KOPT-K1 (cell line): ENCODE measurements at regions not wholly inside any gene's neighbourhood (a gene's known extent, or its start where the extent isn't known, plus 50 kb on each side); places are given as distances from the start of the nearest gene placed in this dataset.
"Not testable (repeated sequence)": the region's sequence is repeated elsewhere in the genome, so short reads cannot be mapped to it uniquely, and the experiment has no call there.

Source experiments
- H3K27ac ChIP-seq: fragments of 200-600 bp; sonication (generic); 2 replicates; pipeline ENCODE4 v1.5.1; 2016; ENCODE audit warnings: antibody characterized with exemption, mild to moderate bottlenecking, low read depth, low read length; ENCODE audit not compliant: poor library complexity, severe bottlenecking
- H3K36me3 ChIP-seq: fragments of 200-600 bp; sonication (generic); 2 replicates; pipeline ENCODE4 v1.5.1; 2017; ENCODE audit warnings: antibody characterized with exemption, mild to moderate bottlenecking, low read length, moderate library complexity; ENCODE audit not compliant: insufficient read depth
- H3K9me3 ChIP-seq: fragments of 200-600 bp; sonication (generic); 2 replicates; pipeline ENCODE4 v1.5.1; 2017; ENCODE audit warnings: antibody characterized with exemption, low read length, mild to moderate bottlenecking; ENCODE audit not compliant: insufficient read depth, poor library complexity, severe bottlenecking

GRCh38 chr3:99586701-99587100 is 51.7 kb upstream of the COL8A1 start:
- no peak overlapping the region for H3K27ac ChIP-seq
- no peaks in the 10 kb centered on the region for H3K9me3 ChIP-seq
- no peaks in the 10 kb centered on the region for H3K36me3 ChIP-seq

GRCh38 chr3:99579965-99580364 is 58.4 kb upstream of the COL8A1 start:
- H3K27ac ChIP-seq: no peak overlapping the region
- no peaks in the 10 kb centered on the region for H3K36me3 ChIP-seq
- no peaks in the 10 kb centered on the region for H3K9me3 ChIP-seq

- Histone ChIP-seq H3K9me3 (no peaks in the 10 kb centered on the region), H3K27ac (no peak overlapping the region), H3K36me3 (no peaks in the 10 kb centered on the region)
Measured at GRCh38 chr3:99579246-99579645, 59.1 kb upstream of the COL8A1 start.

GRCh38 chr3:99578339-99578970 is 59.9 kb upstream of the COL8A1 start:
- no peaks in the 10 kb centered on the region for H3K36me3 ChIP-seq
- no peak overlapping the region for H3K27ac ChIP-seq
- H3K9me3 ChIP-seq: no peaks in the 10 kb centered on the region

- H3K36me3 ChIP-seq: no peaks in the 10 kb centered on the region
- no peaks in the 10 kb centered on the region for H3K9me3 ChIP-seq
- H3K27ac ChIP-seq: no peak overlapping the region
Measured at GRCh38 chr3:99576904-99577559, 61.4 kb upstream of the COL8A1 start.

- Histone ChIP-seq H3K9me3 (no peaks in the 10 kb centered on the region), H3K27ac (no peak overlapping the region), H3K36me3 (no peaks in the 10 kb centered on the region)
Measured at GRCh38 chr3:99575683-99576082, 62.7 kb upstream of the COL8A1 start.

- Histone ChIP-seq H3K9me3 (no peaks in the 10 kb centered on the region), H3K36me3 (no peaks in the 10 kb centered on the region), H3K27ac (no peak overlapping the region)
Measured at GRCh38 chr3:99570061-99570460, 68.3 kb upstream of the COL8A1 start.

DNA sequence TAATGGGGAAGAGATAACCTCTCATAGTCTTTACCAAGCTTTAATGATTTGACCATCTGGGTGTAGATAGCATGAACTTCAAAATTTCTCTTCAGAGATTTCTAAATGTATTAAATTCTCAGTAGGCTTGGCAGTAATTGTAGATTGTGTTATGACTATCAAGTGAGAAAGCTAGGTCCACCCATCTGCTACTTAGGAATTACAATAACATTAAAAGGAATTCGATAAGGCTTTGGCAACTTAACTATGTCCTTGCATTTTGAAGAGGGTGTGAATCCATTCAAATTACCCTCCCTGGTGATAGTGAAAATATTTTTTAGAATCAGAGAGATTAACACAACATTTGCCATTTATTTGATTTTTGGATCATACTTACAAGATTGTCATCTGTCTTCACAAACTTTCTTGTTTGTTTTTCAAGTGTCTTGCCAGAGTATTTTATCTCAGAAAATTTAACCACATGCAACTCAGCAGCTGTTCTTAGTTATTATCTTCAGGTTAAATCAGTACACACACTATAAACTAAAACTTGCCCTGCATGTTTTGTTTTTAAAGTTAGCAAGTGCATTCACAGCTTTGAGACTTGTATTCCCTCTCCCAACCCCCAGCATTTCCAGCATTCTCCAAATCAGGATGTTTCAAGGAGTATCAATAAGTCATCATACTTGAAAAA is 69.6 kb upstream of the COL8A1 start:
- H3K9me3 ChIP-seq: no peaks in the 10 kb centered on the region
- no peak overlapping the region for H3K27ac ChIP-seq
- H3K36me3 ChIP-seq: no peaks in the 10 kb centered on the region

GRCh38 chr3:99565331-99565730 is 73.1 kb upstream of the COL8A1 start:
- no peaks in the 10 kb centered on the region for H3K36me3 ChIP-seq
- H3K9me3 ChIP-seq: no peaks in the 10 kb centered on the region
- no peak overlapping the region for H3K27ac ChIP-seq

DNA sequence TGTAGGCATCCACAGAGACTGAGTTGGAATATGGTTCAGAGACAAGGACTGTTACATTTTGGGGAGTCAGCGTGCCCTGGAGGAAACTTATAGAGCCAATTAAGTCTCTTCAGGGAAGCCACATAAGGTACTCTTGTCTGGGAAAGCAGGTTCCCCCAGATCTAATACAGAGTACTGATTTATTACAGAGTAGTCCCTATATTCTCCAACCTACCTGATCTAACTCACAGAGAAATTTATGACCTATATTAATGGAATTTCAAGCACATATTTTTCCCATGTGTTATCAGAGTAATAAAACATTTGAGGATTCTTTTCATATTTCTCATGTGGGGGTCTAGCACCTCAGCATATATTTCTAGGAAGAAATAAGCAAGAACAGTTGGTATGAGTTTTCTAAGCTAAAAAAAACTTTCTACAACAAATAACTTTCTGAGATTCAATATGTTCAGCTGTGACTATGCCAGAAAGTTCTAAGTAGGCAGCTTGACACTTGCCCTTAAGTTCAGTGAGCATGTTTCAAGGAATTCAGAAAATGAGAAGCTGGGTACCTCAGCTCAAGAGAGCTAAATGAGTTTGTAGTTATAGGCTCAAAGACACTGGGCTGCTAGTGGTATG is 75.3 kb upstream of the COL8A1 start:
- H3K36me3 ChIP-seq: no peaks in the 10 kb centered on the region
- H3K9me3 ChIP-seq: no peaks in the 10 kb centered on the region
- H3K27ac ChIP-seq: no peak overlapping the region

- no peak overlapping the region for H3K27ac ChIP-seq
Measured at GRCh38 chr3:99562138-99562537, 76.3 kb upstream of the COL8A1 start.

DNA sequence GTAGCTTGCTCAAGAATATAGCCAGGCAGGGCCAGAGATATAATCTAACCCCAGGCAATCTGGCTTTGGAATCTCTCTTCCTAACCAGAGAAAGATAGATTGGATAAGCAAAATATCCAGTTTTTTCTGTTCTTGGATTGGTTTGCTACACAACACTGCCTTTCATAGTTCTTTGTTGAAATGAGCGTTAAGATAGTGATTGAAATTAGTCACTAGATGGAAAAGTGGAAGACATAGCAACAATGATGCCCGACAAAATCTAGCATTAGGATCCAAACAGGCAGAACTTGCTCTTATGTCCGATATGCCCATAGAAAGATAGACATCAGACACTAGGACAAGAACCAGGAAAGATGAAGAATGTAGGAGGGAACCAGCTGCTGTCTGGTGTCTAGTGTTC is 77.3 kb upstream of the COL8A1 start:
- Histone ChIP-seq H3K27ac (no peak overlapping the region), H3K9me3 (no peaks in the 10 kb centered on the region), H3K36me3 (no peaks in the 10 kb centered on the region)

More at GRCh38 chr3:99562138-99562537, 76.3 kb upstream of the COL8A1 start:
- H3K36me3 ChIP-seq: no peaks in the 10 kb centered on the region
- H3K9me3 ChIP-seq: no peaks in the 10 kb centered on the region

- no peaks in the 10 kb centered on the region for H3K9me3 ChIP-seq
- H3K36me3 ChIP-seq: no peaks in the 10 kb centered on the region
- no peak overlapping the region for H3K27ac ChIP-seq
Measured at GRCh38 chr3:99559196-99559595, 79.2 kb upstream of the COL8A1 start.

GRCh38 chr3:99555885-99556284 is 82.5 kb upstream of the COL8A1 start:
- not testable (repeated sequence) for H3K9me3 ChIP-seq, H3K36me3 ChIP-seq, H3K27ac ChIP-seq

DNA sequence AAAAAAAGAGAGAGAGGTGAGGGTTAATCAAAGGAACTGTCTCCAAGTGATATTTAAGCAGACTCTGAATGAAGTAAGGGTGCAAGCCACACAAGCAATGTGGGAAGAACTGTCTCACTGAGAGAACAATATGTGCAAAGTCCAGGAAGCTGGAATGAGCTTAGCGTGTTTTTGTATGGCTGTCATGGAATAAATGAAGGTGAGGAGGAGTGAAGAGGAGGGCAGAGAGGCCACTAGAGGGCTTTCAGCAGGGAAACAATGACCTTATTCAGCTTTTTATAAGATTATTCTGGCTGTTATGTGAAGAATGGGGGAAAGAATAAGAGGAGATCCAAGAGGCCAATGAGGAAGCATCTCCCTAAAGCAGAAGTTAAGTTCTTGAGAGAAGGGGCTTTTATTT is 86.9 kb upstream of the COL8A1 start:
- H3K36me3 ChIP-seq: no peaks in the 10 kb centered on the region
- H3K9me3 ChIP-seq: no peaks in the 10 kb centered on the region
- H3K27ac ChIP-seq: no peak overlapping the region
